H9 (cell line): ENCODE measurements at regions not wholly inside any gene's neighbourhood (a gene's known extent, or its start where the extent isn't known, plus 50 kb on each side); places are given as distances from the start of the nearest gene placed in this dataset.

Experiments used
- DNase-seq: peaks from one replicate; pipeline ENCODE4 v3.0.0-alpha.2; 2017
- H2AFZ ChIP-seq: one replicate; pipeline ENCODE4 v1.6.1; 2013; ENCODE audit warnings: mild to moderate bottlenecking, low read length, control low read depth, moderate library complexity
- H2AK5ac ChIP-seq: 2 replicates; pipeline ENCODE4 v1.6.1; 2013; ENCODE audit warnings: low read length, control low read depth, mixed read lengths; ENCODE audit not compliant: insufficient read length
- H2BK120ac ChIP-seq: one replicate; pipeline ENCODE4 v1.6.1; 2013; ENCODE audit warnings: low read depth, mild to moderate bottlenecking, low read length, control low read depth, inconsistent platforms; ENCODE audit not compliant: poor library complexity, severe bottlenecking
- H2BK12ac ChIP-seq: 2 replicates; pipeline ENCODE4 v1.6.1; 2013; ENCODE audit warnings: low read length, control low read depth, mixed read lengths, low read depth; ENCODE audit not compliant: insufficient read length
- H2BK15ac ChIP-seq: 2 replicates; pipeline ENCODE4 v1.6.1; 2013; ENCODE audit warnings: low read depth, low read length, control low read depth
- H2BK20ac ChIP-seq: one replicate; pipeline ENCODE4 v1.6.1; 2013; ENCODE audit warnings: low read depth, mild to moderate bottlenecking, low read length, control low read depth, inconsistent platforms; ENCODE audit not compliant: poor library complexity, severe bottlenecking
- H2BK5ac ChIP-seq: 2 replicates; pipeline ENCODE4 v1.6.1; 2013; ENCODE audit warnings: low read length, control low read depth, mixed read lengths; ENCODE audit not compliant: insufficient read length
- H3K14ac ChIP-seq: 2 replicates; pipeline ENCODE4 v1.6.1; 2013; ENCODE audit warnings: low read length, control low read depth; ENCODE audit not compliant: insufficient read depth
- H3K18ac ChIP-seq: 2 replicates; pipeline ENCODE4 v1.6.1; 2013; ENCODE audit warnings: low read depth, mild to moderate bottlenecking, mixed read lengths, low read length, control low read depth; ENCODE audit not compliant: insufficient read length
- H3K23ac ChIP-seq: 2 replicates; pipeline ENCODE4 v1.6.1; 2013; ENCODE audit warnings: low read length, control low read depth, mixed read lengths, low read depth; ENCODE audit not compliant: insufficient read length
- H3K23me2 ChIP-seq: 2 replicates; pipeline ENCODE4 v1.6.1; 2013; ENCODE audit warnings: low read depth, mild to moderate bottlenecking, mixed read lengths, low read length, control low read depth; ENCODE audit not compliant: insufficient read length, poor library complexity, severe bottlenecking
- H3K27ac ChIP-seq: 2 replicates; pipeline ENCODE4 v1.5.1; 2013; ENCODE audit warnings: low read length, control low read depth, mixed read lengths, low read depth; ENCODE audit not compliant: insufficient read length
- H3K27me3 ChIP-seq: 2 replicates; pipeline ENCODE4 v1.6.1; 2013; ENCODE audit warnings: low read length, control low read depth, inconsistent platforms; ENCODE audit not compliant: insufficient read depth
- H3K4ac ChIP-seq: 2 replicates; pipeline ENCODE4 v1.6.1; 2013; ENCODE audit warnings: low read depth, mild to moderate bottlenecking, control low read depth, inconsistent platforms, low read length, moderate library complexity
- H3K4me1 ChIP-seq: 2 replicates; pipeline ENCODE4 v1.6.1; 2013; ENCODE audit warnings: low read length, control low read depth, inconsistent platforms; ENCODE audit not compliant: insufficient read depth
- H3K4me2 ChIP-seq: 2 replicates; pipeline ENCODE4 v1.6.1; 2013; ENCODE audit warnings: low read length, control low read depth, mixed read lengths; ENCODE audit not compliant: insufficient read length, insufficient read depth
- H3K56ac ChIP-seq: 2 replicates; pipeline ENCODE4 v1.6.1; 2013; ENCODE audit warnings: low read depth, mild to moderate bottlenecking, mixed read lengths, low read length, control low read depth; ENCODE audit not compliant: insufficient read length
- H3K79me1 ChIP-seq: 2 replicates; pipeline ENCODE4 v1.6.1; 2013; ENCODE audit warnings: low read depth, mild to moderate bottlenecking, moderate library complexity, low read length, control low read depth, inconsistent platforms; ENCODE audit not compliant: insufficient read depth, poor library complexity, severe bottlenecking
- H3K79me2 ChIP-seq: 2 replicates; pipeline ENCODE4 v1.6.1; 2013; ENCODE audit warnings: low read length, control low read depth, inconsistent platforms; ENCODE audit not compliant: insufficient read depth
- H3K9ac ChIP-seq: 2 replicates; pipeline ENCODE4 v1.6.1; 2013; ENCODE audit warnings: low read length, control low read depth, mixed read lengths; ENCODE audit not compliant: insufficient read length; ENCODE audit errors: extremely low read depth
- H3K9me3 ChIP-seq: one replicate; pipeline ENCODE4 v1.6.1; 2013; ENCODE audit warnings: low read depth, low read length, inconsistent platforms; ENCODE audit not compliant: control insufficient read depth
- H3T11ph ChIP-seq: one replicate; pipeline ENCODE4 v1.6.1; 2013; ENCODE audit warnings: mild to moderate bottlenecking, low read length, control low read depth, inconsistent platforms
- H4K20me1 ChIP-seq: one replicate; pipeline ENCODE4 v1.6.1; 2013; ENCODE audit not compliant: control insufficient read depth, insufficient read length, insufficient read depth
- H4K5ac ChIP-seq: 2 replicates; pipeline ENCODE4 v1.6.1; 2013; ENCODE audit warnings: low read depth, mild to moderate bottlenecking, mixed read lengths, low read length, control low read depth; ENCODE audit not compliant: insufficient read length
- H4K8ac ChIP-seq: replicated peaks from 2 replicates; pipeline ENCODE4 v1.6.1; 2013; ENCODE audit warnings: low read length, control low read depth, mixed read lengths, low read depth; ENCODE audit not compliant: insufficient read length
- H4K91ac ChIP-seq: 2 replicates; pipeline ENCODE4 v1.6.1; 2013; ENCODE audit warnings: low read depth, mild to moderate bottlenecking, moderate library complexity, mixed read lengths, low read length, control low read depth; ENCODE audit not compliant: insufficient read length
- H3K27ac Mint-ChIP-seq, 3 experiments: 2 replicates in 2 of 3; 3 replicates in 1 of 3; pipeline ENCODE4 v1.8.0; 2020 to 2021; ENCODE audit warnings: mixed read lengths in 3 of 3, mild to moderate bottlenecking in 1 of 3, moderate library complexity in 1 of 3
- H3K27me3 Mint-ChIP-seq: 2 replicates; pipeline ENCODE4 v1.8.0; 2021; ENCODE audit warnings: low read depth, mild to moderate bottlenecking, moderate library complexity, mixed read lengths
- H3K36me3 Mint-ChIP-seq, 3 experiments: 2 replicates in 2 of 3; 3 replicates in 1 of 3; pipeline ENCODE4 v1.8.0; 2020 to 2021; ENCODE audit warnings: low read depth in 3 of 3, mixed read lengths in 3 of 3; ENCODE audit not compliant: insufficient read depth in 1 of 3
- H3K4me1 Mint-ChIP-seq, 2 experiments: 2 replicates each; pipeline ENCODE4 v1.8.0; 2020; ENCODE audit warnings: mixed read lengths in 2 of 2
- H3K4me3 Mint-ChIP-seq, 2 experiments: 2 replicates in 1 of 2; 3 replicates in 1 of 2; pipeline ENCODE4 v1.8.0; 2020 to 2021; ENCODE audit warnings: mild to moderate bottlenecking in 2 of 2, mixed read lengths in 2 of 2, moderate library complexity in 1 of 2
- H3K9me3 Mint-ChIP-seq, 2 experiments: 2 replicates in 1 of 2; 3 replicates in 1 of 2; pipeline ENCODE4 v1.8.0; 2020; ENCODE audit warnings: mild to moderate bottlenecking in 2 of 2, mixed read lengths in 2 of 2, moderate library complexity in 1 of 2
- CTCF ChIP-seq: fragments of 200-600 bp; sonication (generic); conservative IDR thresholded peaks from 3 replicates; pipeline ENCODE4 v1.8.0; 2021; ENCODE audit warnings: antibody characterized with exemption, mild to moderate bottlenecking
- WGBS: extraction: QIAGEN DNeasy Blood & Tissue Kit; methylation state at CpG from one replicate; pipeline ENCODE4 v1.1.7; 2013; ENCODE audit warnings: missing lambda C conversion rate, low lambda C conversion rate, mixed read lengths; ENCODE audit not compliant: insufficient read length; ENCODE audit errors: extremely low coverage; 5-methylcytosine and 5-hydroxymethylcytosine counted together

GRCh38 chr2:47651296-47651695 lies 80.5 kb upstream of the KCNK12 start:
- peaks cover 0 to 6% (median 6%) of the 10 kb centered on the region in 3 experiments; a peak in 3 of 7 replicates for H3K36me3 Mint-ChIP-seq
- peaks cover 3% of the 10 kb centered on the region; the same call in 1 of the 2 replicates for H3K4me1 ChIP-seq
- H3K4me2 ChIP-seq = no peak overlapping the region
- no peak overlapping the region for H3K4ac ChIP-seq
- H4K5ac ChIP-seq = no peak overlapping the region
- H3K79me2 ChIP-seq = 0 out of 2 replicates have a peak, but pooled peaks cover 3% of the 10 kb centered on the region
- H3K18ac ChIP-seq = no peak overlapping the region
- H4K91ac ChIP-seq = no peak overlapping the region
- H3K27ac Mint-ChIP-seq = no peak overlapping the region
- H4K20me1 ChIP-seq = no peaks in the 10 kb centered on the region
- no peak overlapping the region for H3K56ac ChIP-seq
- no peak overlapping the region; the same call in 1 of the 2 replicates for H3K14ac ChIP-seq
- H3K4me1 Mint-ChIP-seq = peaks cover 32% of the 10 kb centered on the region in 2 experiments
- no peaks in the 10 kb centered on the region for H3K9me3 ChIP-seq
- no peak overlapping the region for H3K23ac ChIP-seq
- no peak overlapping the region for H2BK15ac ChIP-seq
- no peaks in the 10 kb centered on the region for H3K23me2 ChIP-seq
- no peak overlapping the region for H2AK5ac ChIP-seq
- no peaks in the 10 kb centered on the region for H3K79me1 ChIP-seq
- H4K8ac ChIP-seq = no peak overlapping the region
- H3K27me3 Mint-ChIP-seq = no peaks in the 10 kb centered on the region; the same call in 1 of the 2 replicates
- no peak overlapping the region for H2BK5ac ChIP-seq
- H2BK20ac ChIP-seq = no peak overlapping the region
- no peak for DNase-seq
- H3K9ac ChIP-seq = no peak overlapping the region
- no peak overlapping the region for H2BK120ac ChIP-seq
- peaks cover 3 to 6% of the 10 kb centered on the region in 2 experiments; a peak in 4 of 5 replicates for H3K9me3 Mint-ChIP-seq
- H3T11ph ChIP-seq = no peak overlapping the region
- H3K27me3 ChIP-seq = no peaks in the 10 kb centered on the region
- no peak overlapping the region for H2AFZ ChIP-seq
- TF ChIP-seq CTCF = no peak
- no CpG with 5 or more reads among the region's 5 CpGs for WGBS
- no peak overlapping the region for H2BK12ac ChIP-seq
- no peak overlapping the region for H3K27ac ChIP-seq
- H3K4me3 Mint-ChIP-seq = no peak overlapping the region
